GM19023 (cell line): ENCODE measurements at regions not wholly inside any gene's neighbourhood (a gene's known extent, or its start where the extent isn't known, plus 50 kb on each side); places are given as distances from the start of the nearest gene placed in this dataset.
"Not testable (repeated sequence)": the region's sequence is repeated elsewhere in the genome, so short reads cannot be mapped to it uniquely, and the experiment has no call there.

Source experiments
- ATAC-seq: cut with Tn5 transposase; IDR thresholded peaks from one replicate; pipeline ENCODE4 v1.9.1; 2021; ENCODE audit warnings: mild to moderate bottlenecking, moderate library complexity; ENCODE audit not compliant: unreplicated experiment

DNA sequence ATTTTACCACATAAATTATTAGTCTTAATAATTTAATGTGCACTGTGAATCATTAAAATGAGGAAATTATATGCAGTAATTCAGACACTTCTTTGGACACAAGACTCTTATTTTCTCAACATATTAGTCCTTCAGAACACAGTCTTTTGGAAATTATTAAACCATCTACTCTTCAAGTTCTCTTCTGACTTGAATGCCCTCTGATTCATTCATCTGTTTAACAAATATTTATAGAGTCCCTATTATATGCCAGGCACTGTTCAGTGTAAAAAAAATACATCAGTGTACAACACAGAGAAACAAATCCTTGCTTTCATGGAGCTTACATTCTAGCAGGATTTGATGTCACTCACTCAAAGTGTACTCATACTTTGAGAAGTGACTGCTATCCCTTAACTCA lies 163.4 kb upstream of the IL12B start:
- no peak for ATAC-seq

DNA sequence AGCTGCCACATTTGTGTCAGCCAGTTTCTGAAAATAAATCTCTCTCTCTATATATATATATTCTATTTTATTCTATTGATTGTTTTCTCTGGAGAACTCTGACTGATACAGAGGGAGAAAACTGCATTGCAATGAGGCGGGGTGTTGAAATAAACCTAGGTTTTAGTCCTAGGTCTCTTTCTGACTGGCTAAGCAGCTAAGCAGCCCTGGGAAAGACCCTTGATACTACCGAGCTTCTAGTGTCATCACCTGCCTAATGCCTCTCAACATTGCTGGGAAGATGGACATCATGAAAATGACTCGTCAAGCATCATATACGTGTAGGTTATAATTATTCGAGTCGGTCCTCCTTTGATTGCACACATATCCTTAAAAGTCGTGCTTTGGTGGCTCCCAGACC lies 166.5 kb upstream of the IL12B start:
- ATAC-seq: no peak

DNA sequence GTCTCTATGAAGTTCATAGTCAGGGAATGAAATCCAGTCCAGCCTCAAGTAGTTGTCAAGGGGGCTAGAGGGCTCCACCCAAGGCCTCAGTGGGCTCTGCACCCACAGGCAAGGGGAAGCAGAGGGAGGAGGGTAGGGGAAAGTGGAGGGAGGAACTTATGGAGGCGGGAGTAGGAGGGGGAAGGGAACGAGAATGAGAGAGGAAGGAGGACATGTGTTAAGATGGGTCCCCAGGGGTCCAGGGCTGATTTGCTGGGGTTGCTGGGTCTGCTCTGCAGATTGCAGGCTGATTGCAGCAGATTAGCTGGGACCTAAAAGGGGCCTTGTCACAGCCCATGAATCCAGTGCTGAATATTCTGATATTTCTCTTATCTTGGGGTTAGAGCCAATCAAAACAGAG lies 166.9 kb upstream of the IL12B start:
- ATAC-seq: no peak

DNA sequence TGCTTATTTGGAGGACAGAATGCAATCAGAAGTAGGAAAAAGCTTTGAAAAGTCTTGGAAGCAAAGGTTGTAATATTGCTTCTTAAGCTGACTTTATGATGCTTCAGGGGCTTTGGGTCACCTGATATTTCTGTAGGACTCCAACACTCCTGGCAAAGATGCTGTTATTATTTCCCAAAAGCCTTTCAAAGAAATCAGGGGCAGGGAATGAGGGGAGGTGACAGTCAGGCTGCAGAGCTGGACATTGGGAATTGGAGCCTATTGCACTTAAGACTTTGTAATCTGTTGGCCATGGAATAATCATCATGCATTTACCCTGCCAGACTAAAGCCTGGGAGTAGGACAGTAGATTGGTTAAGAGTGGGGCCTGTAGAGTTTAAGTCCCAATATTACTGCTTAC lies 168.3 kb upstream of the IL12B start:
- no peak for ATAC-seq

DNA sequence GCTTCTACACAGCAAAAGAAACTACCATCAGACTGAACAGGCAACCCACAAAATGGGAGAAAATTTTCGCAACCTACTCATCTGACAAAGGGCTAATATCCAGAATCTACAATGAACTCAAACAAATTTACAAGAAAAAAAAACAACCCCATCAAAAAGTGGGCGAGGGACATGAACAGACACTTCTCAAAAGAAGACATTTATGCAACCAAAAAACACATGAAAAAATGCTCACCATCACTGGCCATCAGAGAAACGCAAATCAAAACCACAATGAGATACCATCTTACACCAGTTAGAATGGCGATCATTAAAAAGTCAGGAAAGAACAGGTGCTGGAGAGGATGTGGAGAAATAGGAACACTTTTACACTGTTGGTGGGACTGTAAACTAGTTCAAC lies 171.8 kb upstream of the IL12B start:
- ATAC-seq: not testable (repeated sequence)

DNA sequence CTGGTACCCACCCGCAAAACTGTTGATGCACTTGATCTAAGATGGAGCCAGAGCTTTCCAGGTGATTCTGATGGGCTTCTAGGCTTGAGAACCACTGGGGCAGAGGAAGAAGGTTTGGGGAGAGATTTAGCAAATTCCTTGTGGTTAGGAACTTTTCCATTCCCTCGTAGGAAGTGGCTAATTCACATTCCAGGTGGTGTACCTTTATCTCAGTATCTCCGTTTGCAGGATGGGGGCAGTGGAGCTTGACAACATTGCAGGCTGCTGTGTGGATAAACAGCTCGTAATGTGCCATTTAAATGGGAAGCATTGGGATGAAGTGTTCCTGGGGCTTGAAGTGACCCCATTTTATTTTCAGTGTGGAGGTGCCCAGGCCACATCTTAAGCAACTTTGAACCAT lies 172.9 kb upstream of the IL12B start:
- no peak for ATAC-seq

DNA sequence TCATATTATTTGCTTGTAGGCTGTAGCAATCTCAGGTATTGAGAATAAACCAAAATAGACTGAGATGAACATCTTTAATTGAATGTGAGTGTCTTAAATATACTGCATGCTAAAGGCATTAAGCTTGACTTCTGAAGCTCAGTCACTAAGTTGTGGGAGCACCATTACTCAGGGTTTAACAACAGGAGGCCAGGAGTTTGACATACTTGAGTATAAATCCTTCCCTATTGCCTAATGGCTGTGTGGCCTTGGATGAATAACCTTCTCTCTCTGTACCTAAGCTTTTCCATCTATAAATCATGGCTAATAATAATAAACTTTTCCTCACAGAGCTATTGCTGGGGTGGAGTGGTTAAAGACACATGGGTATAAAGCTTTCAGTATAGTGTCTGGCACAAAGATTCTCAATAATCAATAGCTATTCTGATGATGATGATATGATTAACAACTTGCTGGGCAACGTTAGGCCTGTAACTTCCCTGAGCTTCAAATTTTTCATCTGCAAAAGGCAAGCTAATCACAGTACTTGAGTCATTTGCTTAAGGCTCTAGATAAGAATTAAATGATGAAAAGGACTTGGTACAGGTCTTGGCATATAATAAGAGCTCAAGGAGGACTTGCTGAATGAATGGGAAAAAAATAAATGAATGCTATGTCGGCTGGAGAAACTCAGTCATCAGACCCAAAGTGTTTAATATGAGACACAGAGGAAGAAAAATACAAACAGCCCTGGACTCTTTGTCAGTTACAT lies 174.0 kb upstream of the IL12B start:
- no peak for ATAC-seq

DNA sequence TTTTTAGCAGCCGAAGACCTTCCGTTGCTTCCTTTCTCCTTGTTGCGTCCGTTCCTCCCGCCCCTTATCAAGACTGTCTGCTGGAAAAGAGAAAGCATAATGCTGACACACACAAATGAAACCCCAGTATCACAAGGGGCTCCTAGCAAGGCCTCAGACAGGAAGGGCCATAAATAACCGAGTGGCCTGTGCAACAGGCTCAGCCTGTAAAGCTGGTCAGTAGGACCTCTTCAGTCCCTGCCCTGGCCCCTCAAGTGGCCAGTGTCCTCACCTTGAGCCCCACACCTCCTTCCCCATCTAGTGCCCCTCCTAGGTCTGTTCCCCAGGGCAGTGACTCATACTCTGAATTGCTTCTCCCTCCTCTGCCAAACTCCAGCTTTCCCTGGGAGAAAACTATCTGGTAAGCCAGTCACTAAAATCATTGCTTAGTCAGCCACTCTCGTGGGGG lies 174.6 kb upstream of the IL12B start:
- ATAC-seq: no peak

DNA sequence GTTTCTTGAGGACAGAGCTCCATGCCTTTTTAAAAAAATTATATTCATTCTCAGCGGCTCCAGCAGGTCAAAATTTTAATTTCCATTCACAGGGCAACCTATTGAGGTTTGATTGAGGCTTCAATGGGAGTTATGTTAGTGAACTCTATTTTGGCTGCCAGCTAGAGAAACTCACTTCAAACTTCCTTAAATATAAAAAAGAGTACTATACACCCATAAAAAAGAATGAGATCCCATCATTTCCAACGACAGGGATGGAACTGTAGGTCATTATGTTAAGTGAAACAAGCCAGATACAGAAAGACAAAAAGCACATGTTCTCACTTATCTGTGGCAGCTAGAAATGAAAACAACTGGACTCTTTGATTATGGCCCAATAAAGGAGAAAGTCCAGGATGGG lies 176.8 kb upstream of the IL12B start:
- no peak for ATAC-seq

DNA sequence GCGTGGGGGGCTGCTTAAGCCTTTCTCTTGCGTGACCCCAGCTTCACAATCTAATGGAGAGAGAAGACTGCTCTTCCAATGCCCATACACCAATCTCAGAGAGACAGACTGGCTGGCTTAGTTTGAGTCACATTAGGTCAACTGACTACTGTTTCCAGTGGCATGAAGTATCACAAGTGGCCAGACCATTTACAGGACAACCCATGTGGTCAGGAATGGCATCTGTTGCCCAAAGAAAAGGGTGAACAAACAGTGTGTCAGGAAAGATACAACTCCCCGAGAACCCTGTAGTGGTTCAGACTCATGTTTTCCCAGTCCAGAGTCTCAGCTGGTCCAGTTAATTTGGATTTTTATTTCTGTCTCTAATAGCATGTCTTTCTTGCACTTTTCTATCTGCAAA lies 177.4 kb upstream of the IL12B start:
- no peak for ATAC-seq

DNA sequence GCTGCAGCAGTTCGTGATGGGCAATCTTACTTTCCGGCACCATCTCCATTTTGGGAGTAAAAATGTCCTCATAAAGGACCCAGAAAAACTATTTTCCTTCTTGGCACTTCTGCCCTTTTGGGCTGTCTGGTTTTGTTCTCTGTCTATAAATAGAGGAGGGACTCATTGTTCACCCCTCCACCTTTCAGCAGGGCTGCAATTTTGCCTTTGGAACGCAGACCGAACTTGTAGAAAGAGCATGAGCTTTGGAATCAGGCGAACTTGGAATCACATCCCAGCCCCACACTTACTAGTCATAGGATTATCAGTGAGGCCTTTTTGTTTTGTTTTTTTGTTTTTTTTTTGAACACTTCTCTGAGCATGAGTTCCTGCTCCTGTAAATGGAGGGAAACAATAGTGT lies 178.1 kb upstream of the IL12B start:
- ATAC-seq: no peak

DNA sequence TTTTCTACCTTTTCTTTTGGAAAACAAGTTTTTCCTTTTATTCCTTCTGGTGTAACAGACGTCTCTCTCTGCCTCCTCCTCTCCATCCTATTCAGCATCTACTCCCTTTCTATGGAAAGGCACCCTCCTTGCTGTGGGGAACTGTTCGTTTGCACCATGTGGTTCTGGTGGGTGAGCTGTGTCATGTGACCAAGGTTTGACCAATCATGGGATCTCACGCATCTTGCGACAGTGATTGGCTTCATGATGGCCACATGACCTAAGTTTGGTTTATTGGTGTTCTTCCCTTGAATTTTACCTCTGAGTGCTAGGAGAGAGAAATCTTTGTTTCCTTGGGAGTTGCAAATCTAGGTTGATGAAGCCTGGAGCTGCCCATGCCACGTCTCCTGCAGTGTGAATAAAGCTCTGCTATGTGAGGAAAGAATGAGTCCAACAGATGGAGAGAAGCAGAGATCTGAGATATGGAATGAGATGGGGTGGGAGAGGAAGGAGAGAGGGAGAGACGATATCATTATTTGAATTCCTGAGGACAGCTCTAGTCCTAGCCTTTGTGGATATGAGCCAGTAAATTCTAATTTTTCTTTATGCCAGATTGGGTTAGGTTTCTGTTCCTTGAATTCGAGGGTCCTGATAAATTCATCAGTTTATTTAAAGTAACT lies 178.8 kb upstream of the IL12B start:
- ATAC-seq: no peak

DNA sequence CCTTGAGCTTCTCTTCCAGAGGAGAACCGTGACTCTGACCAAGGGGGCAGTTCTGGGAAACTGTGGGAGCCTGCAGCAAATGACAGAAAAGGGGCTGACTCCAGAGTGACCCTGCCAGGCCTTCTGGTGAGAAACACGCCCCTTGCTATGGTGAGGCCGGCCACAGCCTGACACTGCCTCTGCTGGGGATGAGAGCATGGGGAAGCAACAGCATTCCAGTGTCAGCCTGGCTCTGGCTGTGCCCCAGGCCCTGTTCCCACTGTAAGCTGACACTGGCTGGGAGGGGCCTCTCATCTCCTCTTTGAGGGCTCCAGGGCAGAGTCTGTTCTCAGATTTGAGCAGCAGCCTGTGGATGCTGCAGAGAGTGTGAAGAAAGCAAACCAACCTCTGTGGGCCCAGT lies 180.0 kb upstream of the IL12B start:
- ATAC-seq: no peak

DNA sequence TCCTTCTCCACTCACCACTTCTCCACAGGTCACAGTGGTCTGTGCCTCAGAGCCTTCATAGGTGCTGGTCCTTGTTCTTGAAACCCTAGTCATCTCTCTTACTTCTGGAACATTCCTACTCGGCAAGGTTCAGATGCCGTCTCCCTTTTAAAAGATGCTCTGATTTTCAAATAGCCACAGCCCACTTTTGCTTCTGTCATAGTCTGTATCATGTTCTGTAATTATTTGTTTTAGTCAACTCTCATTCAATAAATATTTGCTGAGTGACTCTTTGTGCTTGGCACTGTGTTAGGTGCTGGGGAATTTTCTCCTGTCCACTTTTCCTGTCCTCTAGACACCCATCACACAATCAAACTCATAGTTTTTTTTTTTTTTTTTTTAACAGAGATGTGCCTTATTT lies 181.3 kb upstream of the IL12B start:
- no peak for ATAC-seq

DNA sequence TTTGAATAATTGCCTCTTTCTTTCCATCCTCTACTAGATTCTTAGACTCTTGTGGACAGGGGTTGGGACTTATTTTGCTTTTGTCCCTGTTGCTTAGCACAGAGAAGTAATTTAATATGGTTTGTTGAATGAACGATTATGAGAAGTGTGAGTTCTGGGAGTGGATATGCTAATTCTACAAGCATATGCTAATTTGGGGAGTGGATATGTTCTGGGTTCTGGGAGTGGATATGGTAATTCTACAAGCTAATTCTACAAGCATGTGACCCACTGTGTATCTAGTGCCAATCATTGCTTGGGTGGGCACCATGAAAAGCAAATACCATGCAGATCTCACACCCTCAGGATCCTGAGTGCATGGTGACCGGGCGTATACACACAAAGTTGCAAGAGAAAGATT lies 181.8 kb upstream of the IL12B start:
- ATAC-seq: no peak

DNA sequence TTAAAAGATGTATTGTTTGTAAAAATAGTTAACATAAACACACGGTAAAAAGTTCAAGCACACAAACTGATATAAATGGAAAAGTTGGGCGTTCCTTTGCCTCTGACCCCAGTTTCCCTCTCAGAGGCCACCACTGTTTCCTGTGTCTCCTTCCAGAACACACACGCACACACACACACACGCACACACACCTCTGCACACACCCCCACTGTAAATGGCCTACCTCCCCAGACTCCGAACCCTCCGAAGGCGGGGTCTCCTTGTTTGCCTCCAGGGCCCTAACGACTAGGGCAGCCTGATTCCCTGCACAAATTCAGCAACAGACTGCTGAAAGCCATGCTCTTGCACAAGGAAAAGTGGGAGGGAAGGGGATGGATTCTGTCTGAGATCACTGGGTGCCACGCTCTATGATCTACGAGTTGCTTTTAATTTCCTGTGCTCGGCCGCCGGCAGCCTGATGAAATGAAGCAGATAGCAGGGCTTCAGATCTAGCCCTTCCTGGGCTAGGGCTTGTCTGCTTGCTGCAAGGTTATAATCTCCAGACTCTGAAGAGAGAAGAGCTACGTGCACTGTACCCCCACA lies 184.0 kb upstream of the IL12B start:
- ATAC-seq: no peak

DNA sequence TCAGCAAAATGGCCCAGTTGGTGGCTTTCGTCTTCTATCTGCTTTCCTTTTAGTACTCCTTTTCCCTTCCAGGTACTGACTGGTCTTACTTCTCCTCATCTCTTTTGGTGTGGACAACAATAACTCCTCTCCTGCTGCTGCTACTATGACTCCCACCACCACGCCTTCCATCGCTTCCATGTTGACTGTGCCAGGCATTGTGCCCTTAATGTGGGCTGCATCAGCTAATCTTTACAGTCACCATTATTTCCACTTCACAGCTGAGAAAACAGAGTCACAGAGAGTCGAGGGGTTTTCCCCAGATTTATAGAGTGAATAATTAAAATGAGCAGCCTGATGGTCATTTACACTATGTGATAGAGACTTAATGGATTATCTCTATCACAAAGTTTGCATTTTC lies 184.9 kb upstream of the IL12B start:
- no peak for ATAC-seq

DNA sequence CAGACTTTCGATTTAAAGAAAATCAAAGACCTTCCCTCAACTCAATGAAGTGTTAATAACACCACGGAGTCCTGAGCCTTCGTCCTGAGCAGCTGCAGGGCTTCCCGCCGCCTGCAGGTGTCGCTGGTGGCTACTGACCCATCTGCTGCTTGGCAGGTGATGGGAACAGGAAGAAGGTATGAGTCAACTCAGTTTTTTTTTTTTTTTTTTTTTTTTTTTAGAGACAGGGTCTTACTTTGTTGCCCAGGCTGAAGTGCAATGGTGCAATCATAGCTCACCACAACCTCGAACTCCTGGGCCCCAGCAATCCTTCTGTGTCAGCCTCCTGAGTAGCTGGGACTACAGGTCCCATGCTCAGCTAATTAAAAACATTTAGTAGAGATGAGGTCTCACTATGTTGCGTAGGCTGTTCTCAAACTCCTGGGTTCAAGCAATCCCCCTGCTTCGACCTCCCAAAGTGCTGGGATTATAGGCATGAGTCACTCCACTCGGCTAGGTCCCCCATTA lies 185.7 kb upstream of the IL12B start:
- peak; percentile 96 for ATAC-seq

DNA sequence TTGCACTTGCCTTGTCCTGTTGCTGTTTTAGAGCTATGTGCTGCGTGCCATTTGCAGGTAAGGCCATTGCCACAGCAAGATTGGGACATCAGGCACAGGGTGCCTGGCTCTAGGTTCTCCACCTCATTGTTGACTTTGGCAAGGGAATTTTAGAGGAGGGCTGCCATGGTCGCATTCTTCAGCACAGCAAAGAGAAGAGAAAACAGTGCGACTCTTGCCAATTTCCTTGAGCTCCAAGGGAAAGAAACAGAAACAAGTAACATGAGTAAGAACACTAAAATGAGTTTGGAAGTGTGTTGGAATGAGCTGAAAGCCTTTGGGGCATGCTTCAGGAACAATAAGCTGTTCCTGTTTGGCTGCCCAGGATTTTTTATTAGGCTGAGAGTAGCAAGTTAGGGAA lies 188.1 kb upstream of the IL12B start:
- ATAC-seq: no peak

DNA sequence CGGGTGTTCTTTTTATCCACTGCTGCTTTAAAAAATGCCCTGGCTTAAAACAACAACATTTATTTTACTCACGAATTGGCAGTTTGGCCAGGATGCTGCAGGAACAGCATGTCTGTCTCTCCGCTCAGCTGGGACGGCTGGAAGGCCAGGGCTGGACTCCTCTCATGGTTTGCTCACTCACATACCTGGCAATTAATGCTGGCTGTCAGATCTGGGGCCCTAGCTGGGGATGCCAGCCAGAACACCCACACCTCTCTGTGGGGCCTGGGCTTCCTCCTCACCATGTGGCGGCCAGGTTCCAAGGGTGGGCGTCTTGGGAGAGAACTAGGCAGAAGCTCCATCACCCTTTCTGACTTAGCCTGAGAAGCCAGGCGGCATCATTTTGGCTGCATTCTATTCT lies 189.1 kb upstream of the IL12B start:
- no peak for ATAC-seq

DNA sequence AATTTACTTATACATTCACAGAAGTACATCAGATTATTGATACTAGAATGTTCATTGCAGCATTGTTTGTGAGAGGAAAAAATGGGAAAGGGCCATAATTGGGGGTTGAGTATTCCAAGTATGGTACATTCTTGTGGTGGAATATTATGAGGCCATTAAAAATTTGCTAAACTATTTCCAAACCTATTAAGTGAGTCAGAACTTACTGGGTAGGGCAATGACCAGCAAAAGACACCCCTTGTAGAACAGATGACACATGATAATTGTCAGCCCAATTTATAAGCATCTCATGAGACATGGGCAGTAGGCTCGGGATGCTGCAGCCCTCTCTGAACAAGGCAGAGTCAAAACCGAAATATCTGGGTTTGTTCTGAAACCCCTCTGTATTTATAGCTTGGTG lies 192.6 kb upstream of the IL12B start:
- ATAC-seq: no peak

DNA sequence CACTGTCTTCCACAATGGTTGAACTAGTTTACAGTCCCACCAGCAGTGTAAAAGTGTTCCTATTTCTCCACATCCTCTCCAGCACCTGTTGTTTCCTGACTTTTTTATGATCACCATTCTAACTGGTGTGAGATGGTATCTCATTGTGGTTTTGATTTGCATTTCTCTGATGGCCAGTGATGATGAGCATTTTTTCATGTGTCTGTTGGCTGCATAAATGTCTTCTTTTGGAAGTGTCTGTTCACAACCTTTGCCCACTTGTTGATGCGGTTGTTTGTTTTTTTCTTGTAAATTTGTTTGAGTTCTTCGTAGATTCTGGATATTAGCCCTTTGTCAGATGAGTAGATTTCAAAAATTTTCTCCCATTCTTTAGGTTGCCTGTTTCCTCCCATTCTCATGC lies 194.0 kb upstream of the IL12B start:
- not testable (repeated sequence) for ATAC-seq
